Fibroblast of gingiva (primary cell): ENCODE measurements at regions not wholly inside any gene's neighbourhood (a gene's known extent, or its start where the extent isn't known, plus 50 kb on each side); places are given as distances from the start of the nearest gene placed in this dataset.
"Not testable (repeated sequence)": the region's sequence is repeated elsewhere in the genome, so short reads cannot be mapped to it uniquely, and the experiment has no call there.

Experiments
- DNase-seq: peaks from one replicate; pipeline ENCODE4 v3.0.0-alpha.2; 2011; ENCODE audit warnings: low read depth

GRCh38 chr20:12129114-12129513 is 211.4 kb downstream of the BTBD3 start:
- not testable (repeated sequence) for DNase-seq

GRCh38 chr20:12129532-12129931 is 211.8 kb downstream of the BTBD3 start:
- DNase-seq: not testable (repeated sequence)

- DNase-seq: no peak
These were observed 213.1 kb downstream of the BTBD3 start for GRCh38 chr20:12130781-12131180.

- no peak for DNase-seq
These were observed 215.9 kb downstream of the BTBD3 start for GRCh38 chr20:12133553-12133952.

GRCh38 chr20:12145951-12146350 is 228.3 kb downstream of the BTBD3 start:
- not testable (repeated sequence) for DNase-seq

- peak; percentile 33 for DNase-seq
These were observed 235.3 kb downstream of the BTBD3 start for GRCh38 chr20:12152996-12153395.

- DNase-seq: peak; percentile 4
These were observed 235.9 kb downstream of the BTBD3 start for GRCh38 chr20:12153628-12154027.

- no peak for DNase-seq
These were observed 238.6 kb downstream of the BTBD3 start for GRCh38 chr20:12156252-12156651.

- no peak for DNase-seq
These were observed 241.6 kb downstream of the BTBD3 start for GRCh38 chr20:12159261-12159660.

- DNase-seq: no peak
These were observed 244.0 kb downstream of the BTBD3 start for GRCh38 chr20:12161734-12162133.

GRCh38 chr20:12166053-12166717 is 248.5 kb downstream of the BTBD3 start:
- peak; percentile 89 for DNase-seq

- DNase-seq: no peak
These were observed 252.7 kb downstream of the BTBD3 start for GRCh38 chr20:12170406-12170805.

GRCh38 chr20:12171923-12172524 is 254.3 kb downstream of the BTBD3 start:
- DNase-seq: peak; percentile 82

- no peak for DNase-seq
These were observed 255.8 kb downstream of the BTBD3 start for GRCh38 chr20:12173347-12174012.

GRCh38 chr20:12175538-12175937 is 257.8 kb downstream of the BTBD3 start:
- no peak for DNase-seq

- DNase-seq: no peak
These were observed 260.1 kb downstream of the BTBD3 start for GRCh38 chr20:12177657-12178293.

- DNase-seq: no peak
These were observed 262.0 kb downstream of the BTBD3 start for GRCh38 chr20:12179692-12180091.

- DNase-seq: no peak
These were observed 262.5 kb downstream of the BTBD3 start for GRCh38 chr20:12180107-12180661.

GRCh38 chr20:12198281-12198680 is 280.6 kb downstream of the BTBD3 start:
- no peak for DNase-seq

- no peak for DNase-seq
These were observed 282.0 kb downstream of the BTBD3 start for GRCh38 chr20:12199703-12200102.

- DNase-seq: no peak
These were observed 283.7 kb downstream of the BTBD3 start for GRCh38 chr20:12201289-12201991.

- no peak for DNase-seq
These were observed 285.7 kb downstream of the BTBD3 start for GRCh38 chr20:12203399-12203798.
